ENCODE measurements at regions not wholly inside any gene's neighbourhood (a gene's known extent, or its start where the extent isn't known, plus 50 kb on each side); places are given as distances from the start of the nearest gene placed in this dataset.

DNA sequence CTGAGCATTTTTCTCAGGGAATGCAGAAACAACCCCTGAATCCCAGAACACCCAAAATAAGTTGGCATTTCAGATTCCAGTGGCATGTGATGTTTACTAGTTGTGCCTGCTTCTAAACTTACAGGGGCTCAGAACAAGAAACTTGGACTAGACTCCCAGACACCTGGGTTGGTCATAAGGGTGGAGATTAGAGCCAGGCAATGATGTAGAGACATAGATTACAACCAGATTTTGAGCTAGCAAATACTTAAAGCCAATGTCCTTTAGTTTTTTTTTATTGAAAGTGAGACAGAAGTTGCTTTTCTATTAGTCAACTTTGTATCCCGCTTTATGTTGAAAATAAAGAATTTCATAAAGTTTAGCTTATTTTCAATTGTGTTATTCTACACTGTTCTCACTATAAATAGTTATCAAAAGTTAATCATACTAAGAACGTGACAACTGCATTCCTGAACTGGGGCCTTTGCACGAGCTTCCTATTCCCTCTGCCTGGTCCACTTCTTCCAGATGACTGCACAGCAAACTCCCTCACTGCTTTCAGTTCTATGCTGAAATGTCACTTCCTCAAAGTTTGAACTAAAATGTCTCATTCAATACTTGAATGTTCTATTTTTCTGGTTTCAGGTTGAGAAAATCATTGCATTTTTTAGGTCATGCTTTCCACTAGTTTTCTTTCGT lies 224.7 kb upstream of the PPP1R2C start:
- Histone ChIP-seq H3K9ac (ENCODE audit: low read depth, low read length, poor library complexity) (no peak overlapping the region), H3K23ac (ENCODE audit: low read depth, low read length, poor library complexity) (no peak overlapping the region), H2BK120ac (ENCODE audit: low read depth, low read length) (no peak overlapping the region), H2BK15ac (ENCODE audit: low read length) (no peak overlapping the region), H3K27ac (replicated peaks; ENCODE audit: low read length) (no peak overlapping the region), H3K18ac (ENCODE audit: low read length) (no peak overlapping the region), H2BK12ac (ENCODE audit: low read length) (no peak overlapping the region), H3K9me3 (replicated peaks in 1 of 2; ENCODE audit: control insufficient read depth in 2 of 2, insufficient read depth in 1 of 2, low read depth in 1 of 2, low read length in 2 of 2) (no peaks in the 10 kb centered on the region), H3K79me1 (ENCODE audit: low read depth, low read length) (no peaks in the 10 kb centered on the region), H2AFZ (ENCODE audit: low read length) (no peak overlapping the region), H3K27me3 (ENCODE audit: control insufficient read depth in 3 of 3, insufficient read depth in 3 of 3, low read depth in 1 of 3, low read length in 3 of 3) (no peaks in the 10 kb centered on the region), H3K4me2 (ENCODE audit: insufficient read depth, low read length, poor library complexity, severe bottlenecking) (no peak overlapping the region), H3K4ac (ENCODE audit: low read length) (no peak overlapping the region), H4K8ac (ENCODE audit: low read depth, low read length) (no peak overlapping the region), H4K91ac (ENCODE audit: low read depth, low read length, poor library complexity) (no peak overlapping the region), H3K36me3 (replicated peaks in 1 of 2; ENCODE audit: control insufficient read depth in 2 of 2, insufficient read depth in 2 of 2, low read length in 2 of 2) (no peaks in the 10 kb centered on the region), H3K4me3 (ENCODE audit: low read length in 2 of 2) (no peak overlapping the region), H3K4me1 (ENCODE audit: control insufficient read depth in 2 of 2, insufficient read depth in 1 of 2, low read depth in 1 of 2, low read length in 2 of 2) (no peaks in the 10 kb centered on the region), H2BK5ac (ENCODE audit: low read length) (no peak overlapping the region), H2AK5ac (ENCODE audit: low read depth, low read length) (no peak overlapping the region), H3K14ac (ENCODE audit: low read length) (no peak overlapping the region)
- no CpG with 5 or more reads among the region's 4 CpGs for WGBS, 2 donors (ENCODE audit: extremely low coverage in 2 of 2, insufficient read length in 2 of 2, insufficient replicate concordance in 1 of 2)
- DNase-seq (ENCODE audit: low spot score): no peak

DNA sequence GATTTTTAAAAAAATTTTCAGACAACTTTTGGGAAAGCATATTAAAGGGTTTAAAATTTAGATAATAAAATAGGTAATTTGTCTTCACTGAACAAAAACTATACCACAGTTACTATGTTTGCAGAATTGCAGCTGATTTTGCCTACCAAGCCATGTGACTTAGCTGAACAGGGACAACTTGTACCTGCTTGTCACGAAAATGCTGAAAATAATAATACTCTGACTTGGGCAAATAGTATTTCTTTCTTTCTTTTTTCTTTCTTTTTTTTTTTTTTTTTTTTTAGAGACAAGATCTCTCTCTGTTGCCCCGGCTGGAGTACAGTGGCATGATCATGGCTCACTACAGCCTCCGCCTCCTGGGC lies 225.2 kb upstream of the PPP1R2C start:
- Histone ChIP-seq H4K91ac (ENCODE audit: low read depth, low read length, poor library complexity) (no peak overlapping the region), H3K27ac (replicated peaks; ENCODE audit: low read length) (no peak overlapping the region), H2BK5ac (ENCODE audit: low read length) (no peak overlapping the region), H2BK12ac (ENCODE audit: low read length) (no peak overlapping the region), H3K4me3 (ENCODE audit: low read length in 2 of 2) (no peak overlapping the region), H4K8ac (ENCODE audit: low read depth, low read length) (no peak overlapping the region), H3K36me3 (replicated peaks in 1 of 2; ENCODE audit: control insufficient read depth in 2 of 2, insufficient read depth in 2 of 2, low read length in 2 of 2) (no peaks in the 10 kb centered on the region), H3K18ac (ENCODE audit: low read length) (no peak overlapping the region), H3K23ac (ENCODE audit: low read depth, low read length, poor library complexity) (no peak overlapping the region), H3K9ac (ENCODE audit: low read depth, low read length, poor library complexity) (no peak overlapping the region), H2AFZ (ENCODE audit: low read length) (no peak overlapping the region), H3K4me2 (ENCODE audit: insufficient read depth, low read length, poor library complexity, severe bottlenecking) (no peak overlapping the region), H3K27me3 (ENCODE audit: control insufficient read depth in 3 of 3, insufficient read depth in 3 of 3, low read depth in 1 of 3, low read length in 3 of 3) (no peaks in the 10 kb centered on the region), H3K4me1 (ENCODE audit: control insufficient read depth in 2 of 2, insufficient read depth in 1 of 2, low read depth in 1 of 2, low read length in 2 of 2) (no peaks in the 10 kb centered on the region), H3K4ac (ENCODE audit: low read length) (no peak overlapping the region), H2BK15ac (ENCODE audit: low read length) (no peak overlapping the region), H2AK5ac (ENCODE audit: low read depth, low read length) (no peak overlapping the region), H2BK120ac (ENCODE audit: low read depth, low read length) (no peak overlapping the region), H3K14ac (ENCODE audit: low read length) (no peak overlapping the region), H3K79me1 (ENCODE audit: low read depth, low read length) (no peaks in the 10 kb centered on the region), H3K9me3 (replicated peaks in 1 of 2; ENCODE audit: control insufficient read depth in 2 of 2, insufficient read depth in 1 of 2, low read depth in 1 of 2, low read length in 2 of 2) (no peaks in the 10 kb centered on the region)
- DNase-seq (ENCODE audit: low spot score): no peak
- no CpG with 5 or more reads among the region's 3 CpGs for WGBS, 2 donors (ENCODE audit: extremely low coverage in 2 of 2, insufficient read length in 2 of 2, insufficient replicate concordance in 1 of 2)

DNA sequence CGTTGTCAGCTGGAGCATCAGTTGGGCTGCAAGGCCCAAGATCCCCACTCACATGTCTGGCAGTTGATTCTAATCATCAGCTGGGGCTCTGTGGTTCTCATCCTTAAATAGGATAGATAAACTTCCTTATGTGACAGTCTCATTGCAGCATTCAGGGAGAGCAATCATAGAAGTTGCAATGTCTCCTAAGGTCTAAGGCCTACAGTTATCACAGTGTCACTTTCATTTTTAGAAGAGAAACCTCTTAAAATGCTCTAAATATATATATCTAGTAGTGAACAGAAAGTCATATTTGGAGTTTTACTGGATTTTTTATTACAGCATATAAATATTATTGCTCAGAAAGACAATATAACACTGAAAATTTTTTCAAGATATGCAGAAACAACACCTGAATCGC lies 226.0 kb upstream of the PPP1R2C start:
- Histone ChIP-seq H3K4me1 (ENCODE audit: control insufficient read depth in 2 of 2, insufficient read depth in 1 of 2, low read depth in 1 of 2, low read length in 2 of 2) (no peaks in the 10 kb centered on the region), H4K8ac (ENCODE audit: low read depth, low read length) (no peak overlapping the region), H2BK12ac (ENCODE audit: low read length) (no peak overlapping the region), H2AK5ac (ENCODE audit: low read depth, low read length) (no peak overlapping the region), H3K4ac (ENCODE audit: low read length) (no peak overlapping the region), H3K9me3 (replicated peaks in 1 of 2; ENCODE audit: control insufficient read depth in 2 of 2, insufficient read depth in 1 of 2, low read depth in 1 of 2, low read length in 2 of 2) (no peaks in the 10 kb centered on the region), H3K79me1 (ENCODE audit: low read depth, low read length) (no peaks in the 10 kb centered on the region), H3K4me2 (ENCODE audit: insufficient read depth, low read length, poor library complexity, severe bottlenecking) (no peak overlapping the region), H2BK5ac (ENCODE audit: low read length) (no peak overlapping the region), H3K27ac (replicated peaks; ENCODE audit: low read length) (no peak overlapping the region), H3K27me3 (ENCODE audit: control insufficient read depth in 3 of 3, insufficient read depth in 3 of 3, low read depth in 1 of 3, low read length in 3 of 3) (no peaks in the 10 kb centered on the region), H2AFZ (ENCODE audit: low read length) (no peak overlapping the region), H3K18ac (ENCODE audit: low read length) (no peak overlapping the region), H2BK15ac (ENCODE audit: low read length) (no peak overlapping the region), H2BK120ac (ENCODE audit: low read depth, low read length) (no peak overlapping the region), H3K14ac (ENCODE audit: low read length) (no peak overlapping the region), H3K9ac (ENCODE audit: low read depth, low read length, poor library complexity) (no peak overlapping the region), H4K91ac (ENCODE audit: low read depth, low read length, poor library complexity) (no peak overlapping the region), H3K4me3 (ENCODE audit: low read length in 2 of 2) (no peak overlapping the region), H3K23ac (ENCODE audit: low read depth, low read length, poor library complexity) (no peak overlapping the region), H3K36me3 (replicated peaks in 1 of 2; ENCODE audit: control insufficient read depth in 2 of 2, insufficient read depth in 2 of 2, low read length in 2 of 2) (no peaks in the 10 kb centered on the region)
- DNase-seq (ENCODE audit: low spot score): no peak
- WGBS, 2 donors (ENCODE audit: extremely low coverage in 2 of 2, insufficient read length in 2 of 2, insufficient replicate concordance in 1 of 2): no CpG with 5 or more reads among the region's 2 CpGs

DNA sequence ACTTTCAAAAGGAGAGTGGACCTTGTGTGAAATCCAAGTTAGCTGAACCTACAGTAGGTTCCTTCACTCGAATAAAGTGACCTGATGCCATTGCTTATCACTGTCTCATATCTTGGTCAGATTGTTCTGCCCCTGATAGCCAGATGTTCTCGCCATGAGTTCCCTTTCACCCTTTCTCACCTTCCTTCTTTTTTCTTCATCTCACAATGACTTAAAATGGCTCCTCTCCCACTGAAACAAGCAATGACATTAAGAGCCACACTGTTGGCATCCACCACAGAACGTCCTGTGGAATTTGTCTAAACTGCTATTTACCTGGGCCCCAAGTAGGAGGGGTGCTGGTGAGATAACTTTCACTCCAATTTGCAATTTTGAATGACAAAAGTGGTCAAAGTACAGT lies 227.6 kb upstream of the PPP1R2C start:
- Histone ChIP-seq H2AFZ (ENCODE audit: low read length) (no peak overlapping the region), H3K79me1 (ENCODE audit: low read depth, low read length) (no peaks in the 10 kb centered on the region), H4K91ac (ENCODE audit: low read depth, low read length, poor library complexity) (no peak overlapping the region), H2BK5ac (ENCODE audit: low read length) (no peak overlapping the region), H3K27ac (replicated peaks; ENCODE audit: low read length) (no peak overlapping the region), H3K36me3 (replicated peaks in 1 of 2; ENCODE audit: control insufficient read depth in 2 of 2, insufficient read depth in 2 of 2, low read length in 2 of 2) (no peaks in the 10 kb centered on the region), H4K8ac (ENCODE audit: low read depth, low read length) (no peak overlapping the region), H3K23ac (ENCODE audit: low read depth, low read length, poor library complexity) (no peak overlapping the region), H3K18ac (ENCODE audit: low read length) (no peak overlapping the region), H2BK12ac (ENCODE audit: low read length) (no peak overlapping the region), H3K27me3 (ENCODE audit: control insufficient read depth in 3 of 3, insufficient read depth in 3 of 3, low read depth in 1 of 3, low read length in 3 of 3) (no peaks in the 10 kb centered on the region), H2AK5ac (ENCODE audit: low read depth, low read length) (no peak overlapping the region), H2BK15ac (ENCODE audit: low read length) (no peak overlapping the region), H3K14ac (ENCODE audit: low read length) (no peak overlapping the region), H2BK120ac (ENCODE audit: low read depth, low read length) (no peak overlapping the region), H3K4ac (ENCODE audit: low read length) (no peak overlapping the region), H3K9ac (ENCODE audit: low read depth, low read length, poor library complexity) (no peak overlapping the region), H3K9me3 (replicated peaks in 1 of 2; ENCODE audit: control insufficient read depth in 2 of 2, insufficient read depth in 1 of 2, low read depth in 1 of 2, low read length in 2 of 2) (no peaks in the 10 kb centered on the region), H3K4me1 (ENCODE audit: control insufficient read depth in 2 of 2, insufficient read depth in 1 of 2, low read depth in 1 of 2, low read length in 2 of 2) (no peaks in the 10 kb centered on the region), H3K4me2 (ENCODE audit: insufficient read depth, low read length, poor library complexity, severe bottlenecking) (no peak overlapping the region), H3K4me3 (ENCODE audit: low read length in 2 of 2) (no peak overlapping the region)
- no CpG with 5 or more reads among the region's 3 CpGs for WGBS, 2 donors (ENCODE audit: extremely low coverage in 2 of 2, insufficient read length in 2 of 2, insufficient replicate concordance in 1 of 2)
- no peak for DNase-seq (ENCODE audit: low spot score)
